C4-2B (cell line): ENCODE measurements at regions not wholly inside any gene's neighbourhood (a gene's known extent, or its start where the extent isn't known, plus 50 kb on each side); places are given as distances from the start of the nearest gene placed in this dataset.

Experiments used
- H3K27ac ChIP-seq: fragments of 450-650 bp; 2 replicates; pipeline ENCODE4 v1.5.1; 2017
- CTCF ChIP-seq: fragments of 450-650 bp; conservative IDR thresholded peaks from 2 replicates; pipeline ENCODE4 v1.5.1; 2017; ENCODE audit warnings: mild to moderate bottlenecking
- ZFX ChIP-seq: fragments of 450-650 bp; IDR thresholded peaks from 2 replicates; pipeline ENCODE4 v1.6.1; 2017

- H3K27ac ChIP-seq = no peak overlapping the region
- TF ChIP-seq CTCF (no peak), ZFX (no peak)
Observed at GRCh38 chr22:27242917-27243589, 558.5 kb downstream of the MN1 start.

DNA sequence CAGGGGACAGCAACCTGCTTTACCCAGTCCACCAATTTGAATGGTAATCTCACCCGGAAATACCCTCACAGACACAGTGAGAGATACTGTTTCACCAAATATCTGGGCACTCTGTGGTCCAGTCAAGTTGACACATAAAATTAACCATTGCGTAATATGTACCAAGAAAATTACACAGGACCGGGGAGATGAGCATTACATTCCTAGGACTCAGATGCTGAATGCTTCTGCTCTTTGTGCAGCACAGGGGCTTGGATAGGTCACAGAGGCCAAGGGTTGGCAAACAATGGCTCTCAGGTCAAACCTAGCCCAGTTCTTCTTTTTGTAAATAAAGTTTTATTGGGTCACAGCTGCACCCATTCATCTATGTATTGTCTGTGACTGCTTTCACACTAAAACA lies 557.2 kb downstream of the MN1 start:
- H3K27ac ChIP-seq = no peak overlapping the region
- TF ChIP-seq CTCF (no peak), ZFX (no peak)

DNA sequence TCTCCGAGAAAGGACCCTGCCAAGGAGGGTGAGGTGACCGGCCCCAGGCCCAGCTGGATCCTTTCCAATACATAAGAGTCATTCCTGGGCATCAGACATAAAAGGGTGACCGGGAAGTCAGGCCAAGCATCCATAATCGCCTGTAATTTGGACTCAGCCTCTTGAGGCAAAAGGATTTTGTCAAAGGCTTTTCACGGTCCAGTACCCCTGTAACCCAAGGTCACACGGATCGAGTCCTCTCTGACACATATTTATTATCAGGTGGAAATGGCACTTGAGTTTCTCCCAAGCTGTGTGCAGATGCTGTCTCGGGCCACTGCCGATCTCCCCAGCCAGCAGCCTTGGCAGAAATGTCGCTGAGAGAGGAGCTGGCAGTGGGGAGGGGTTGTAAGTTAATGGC lies 556.5 kb downstream of the MN1 start:
- TF ChIP-seq CTCF (no peak), ZFX (no peak)
- H3K27ac ChIP-seq = no peak overlapping the region

- H3K27ac ChIP-seq = no peak overlapping the region
- TF ChIP-seq ZFX (no peak), CTCF (no peak)
Observed at GRCh38 chr22:27246558-27246957, 555.0 kb downstream of the MN1 start.

- no peak overlapping the region for H3K27ac ChIP-seq
- no peak for TF ChIP-seq CTCF
- no peak for TF ChIP-seq ZFX
Observed at GRCh38 chr22:27247701-27248434, 553.7 kb downstream of the MN1 start.

DNA sequence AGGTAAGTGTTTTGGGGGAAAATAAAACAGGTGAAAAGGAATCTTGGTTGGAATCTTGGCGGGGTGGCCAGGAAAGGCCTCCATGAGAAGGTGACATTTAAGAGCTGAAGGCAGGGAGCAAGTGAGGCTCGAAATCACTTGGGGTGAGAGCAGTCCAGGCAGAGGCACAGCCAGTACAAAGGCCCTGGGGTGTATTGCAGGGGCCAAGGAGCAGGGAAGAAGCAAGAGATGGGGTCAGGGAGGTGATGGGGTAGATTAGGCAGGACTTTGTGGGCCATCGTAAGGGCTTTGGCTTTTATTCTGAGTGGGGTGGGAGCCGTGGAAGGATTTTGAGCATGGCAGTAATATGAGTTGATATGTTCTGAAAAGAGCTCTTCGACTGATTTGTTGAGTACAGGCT lies 551.1 kb downstream of the MN1 start:
- no peak overlapping the region for H3K27ac ChIP-seq
- TF ChIP-seq ZFX = no peak
- TF ChIP-seq CTCF = no peak

GRCh38 chr22:27250886-27251285 lies 550.7 kb downstream of the MN1 start:
- H3K27ac ChIP-seq = no peak overlapping the region
- no peak for TF ChIP-seq ZFX
- TF ChIP-seq CTCF = no peak
